ENCODE measurements at regions not wholly inside any gene's neighbourhood (a gene's known extent, or its start where the extent isn't known, plus 50 kb on each side); places are given as distances from the start of the nearest gene placed in this dataset.

DNA sequence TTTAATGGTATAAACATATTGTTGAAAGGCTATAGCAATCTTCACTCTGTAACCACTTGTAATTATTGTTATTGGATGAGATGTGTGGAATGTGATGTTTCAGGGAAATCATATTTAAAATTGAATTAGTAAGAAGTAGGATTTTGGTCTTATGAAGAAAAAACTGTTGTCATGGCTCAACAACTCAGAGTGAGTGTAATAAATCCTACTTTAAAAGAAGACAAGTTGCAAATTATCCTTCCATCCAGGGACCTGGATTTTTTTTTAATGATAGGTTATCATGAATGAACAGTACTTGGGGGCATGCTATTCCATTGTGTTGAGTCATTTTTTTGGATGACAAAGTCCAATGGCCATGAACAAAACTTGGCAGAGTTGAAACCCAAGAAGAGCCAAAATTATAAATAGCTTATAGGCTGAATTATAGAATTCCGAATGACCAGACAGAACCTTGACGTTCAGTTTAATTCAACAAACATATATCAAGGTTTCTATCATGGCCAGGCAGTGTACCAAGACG lies 625.5 kb upstream of the ZNF717 start:
- TF ChIP-seq, protein P1, sequence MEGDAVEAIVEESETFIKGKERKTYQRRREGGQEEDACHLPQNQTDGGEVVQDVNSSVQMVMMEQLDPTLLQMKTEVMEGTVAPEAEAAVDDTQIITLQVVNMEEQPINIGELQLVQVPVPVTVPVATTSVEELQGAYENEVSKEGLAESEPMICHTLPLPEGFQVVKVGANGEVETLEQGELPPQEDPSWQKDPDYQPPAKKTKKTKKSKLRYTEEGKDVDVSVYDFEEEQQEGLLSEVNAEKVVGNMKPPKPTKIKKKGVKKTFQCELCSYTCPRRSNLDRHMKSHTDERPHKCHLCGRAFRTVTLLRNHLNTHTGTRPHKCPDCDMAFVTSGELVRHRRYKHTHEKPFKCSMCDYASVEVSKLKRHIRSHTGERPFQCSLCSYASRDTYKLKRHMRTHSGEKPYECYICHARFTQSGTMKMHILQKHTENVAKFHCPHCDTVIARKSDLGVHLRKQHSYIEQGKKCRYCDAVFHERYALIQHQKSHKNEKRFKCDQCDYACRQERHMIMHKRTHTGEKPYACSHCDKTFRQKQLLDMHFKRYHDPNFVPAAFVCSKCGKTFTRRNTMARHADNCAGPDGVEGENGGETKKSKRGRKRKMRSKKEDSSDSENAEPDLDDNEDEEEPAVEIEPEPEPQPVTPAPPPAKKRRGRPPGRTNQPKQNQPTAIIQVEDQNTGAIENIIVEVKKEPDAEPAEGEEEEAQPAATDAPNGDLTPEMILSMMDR (IDR thresholded peaks at IDR 0.05): no peak
- Histone ChIP-seq H3K36me3 (no peaks in the 10 kb centered on the region), H3K27me3 (replicated peaks; ENCODE audit: insufficient read depth) (no peaks in the 10 kb centered on the region), H3K27ac (no peak overlapping the region), H3K4me1 (ENCODE audit: control insufficient read depth in 1 of 2, low read depth in 2 of 2) (no peaks in the 10 kb centered on the region), H3K9me3 (no peaks in the 10 kb centered on the region), H3K4me3 (no peak overlapping the region)
- no peak for ATAC-seq (ENCODE audit: insufficient number of reproducible peaks, low FRiP score, low read depth)
- no peak for DNase-seq (ENCODE audit: low spot score)

DNA sequence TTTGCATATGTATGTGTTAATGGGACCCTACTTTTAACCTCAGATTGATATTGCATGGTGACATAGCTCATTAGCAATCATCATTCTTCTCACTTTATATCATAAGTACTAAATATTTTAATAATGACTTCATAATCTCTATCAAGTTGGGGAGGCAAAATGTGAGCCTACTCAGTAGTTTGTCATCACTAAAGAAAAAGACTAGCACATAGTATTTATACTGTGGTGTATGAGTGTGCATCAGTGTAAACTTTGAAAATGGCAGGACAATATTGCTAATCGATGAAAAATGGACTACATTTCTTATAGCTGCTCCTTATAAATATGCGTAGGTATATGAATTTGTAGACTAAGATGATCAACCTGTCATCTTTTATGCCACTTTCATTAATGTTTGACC lies 624.5 kb upstream of the ROBO2 start:
- TF ChIP-seq, protein P1 (IDR thresholded peaks at IDR 0.05): no peak
- H3K9me3 ChIP-seq: no peaks in the 10 kb centered on the region
- H3K27ac ChIP-seq: no peak overlapping the region
- DNase-seq (ENCODE audit: low spot score): no peak
- no peak overlapping the region for H3K4me3 ChIP-seq
- H3K27me3 ChIP-seq (replicated peaks; ENCODE audit: insufficient read depth): no peaks in the 10 kb centered on the region
- ATAC-seq (ENCODE audit: insufficient number of reproducible peaks, low FRiP score, low read depth): no peak
- H3K36me3 ChIP-seq: no peaks in the 10 kb centered on the region
- no peaks in the 10 kb centered on the region for H3K4me1 ChIP-seq (ENCODE audit: control insufficient read depth in 1 of 2, low read depth in 2 of 2)

DNA sequence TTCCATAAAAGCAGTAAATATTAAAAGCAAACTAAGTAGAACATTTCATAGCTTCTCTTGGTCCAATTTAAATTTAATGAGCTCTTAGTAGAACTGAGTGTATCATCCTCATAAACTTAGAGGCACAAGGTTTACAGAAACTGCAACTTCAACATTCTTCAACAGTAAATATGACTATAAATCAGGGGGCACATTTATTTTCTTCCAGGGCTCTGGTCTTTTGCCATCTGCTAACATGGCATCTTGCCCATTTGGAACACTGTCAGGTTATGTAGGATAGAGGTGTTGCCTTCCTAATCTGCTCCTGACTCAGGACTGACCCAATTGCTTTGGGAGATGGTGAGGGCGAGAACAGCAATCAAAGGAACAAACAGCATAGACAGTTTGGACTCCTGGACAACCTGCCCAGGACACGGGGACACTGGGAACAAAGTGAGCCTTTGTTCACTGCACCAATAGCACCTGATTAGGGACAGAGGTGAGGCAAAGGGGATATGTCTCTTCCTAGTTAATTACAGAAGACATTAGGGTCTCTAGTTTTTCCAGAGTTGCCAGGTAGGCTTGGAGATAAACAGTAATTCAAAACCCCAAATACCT lies 610.2 kb upstream of the ROBO2 start:
- no peaks in the 10 kb centered on the region for H3K9me3 ChIP-seq
- TF ChIP-seq, protein P1 (IDR thresholded peaks at IDR 0.05): no peak

DNA sequence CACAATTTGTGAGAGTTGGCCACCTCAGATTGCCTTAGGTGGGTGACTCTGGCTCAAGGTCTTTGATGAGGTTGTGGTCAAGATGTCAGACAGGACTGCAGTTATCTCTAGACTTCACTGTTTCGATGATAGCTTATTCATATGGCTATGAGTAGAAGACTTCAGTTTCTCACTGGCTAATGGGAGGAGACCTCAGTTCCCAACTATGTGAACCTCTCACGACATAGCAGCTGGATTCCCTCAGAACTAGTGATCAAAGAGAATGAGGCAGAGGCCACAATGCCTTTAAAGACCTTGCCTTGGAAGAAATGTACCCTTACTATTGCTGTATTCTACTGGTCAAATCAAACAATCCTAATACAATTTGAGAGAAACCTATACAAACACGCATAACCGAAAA lies 607.5 kb upstream of the ROBO2 start:
- H3K27ac ChIP-seq: no peak overlapping the region
- no peaks in the 10 kb centered on the region for H3K4me1 ChIP-seq (ENCODE audit: control insufficient read depth in 1 of 2, low read depth in 2 of 2)
- no peaks in the 10 kb centered on the region for H3K9me3 ChIP-seq
- DNase-seq (ENCODE audit: low spot score): no peak
- TF ChIP-seq, protein P1 (IDR thresholded peaks at IDR 0.05): no peak
- H3K36me3 ChIP-seq: no peaks in the 10 kb centered on the region
- H3K4me3 ChIP-seq: no peak overlapping the region
- no peak for ATAC-seq (ENCODE audit: insufficient number of reproducible peaks, low FRiP score, low read depth)
- no peaks in the 10 kb centered on the region for H3K27me3 ChIP-seq (replicated peaks; ENCODE audit: insufficient read depth)

More for the DNA sequence above, 610.2 kb upstream of the ROBO2 start:
- Histone ChIP-seq H3K4me1 (ENCODE audit: control insufficient read depth in 1 of 2, low read depth in 2 of 2) (no peaks in the 10 kb centered on the region), H3K4me3 (no peak overlapping the region), H3K27me3 (replicated peaks; ENCODE audit: insufficient read depth) (no peaks in the 10 kb centered on the region), H3K36me3 (no peaks in the 10 kb centered on the region), H3K27ac (no peak overlapping the region)
- no peak for ATAC-seq (ENCODE audit: insufficient number of reproducible peaks, low FRiP score, low read depth)
- DNase-seq (ENCODE audit: low spot score): no peak

DNA sequence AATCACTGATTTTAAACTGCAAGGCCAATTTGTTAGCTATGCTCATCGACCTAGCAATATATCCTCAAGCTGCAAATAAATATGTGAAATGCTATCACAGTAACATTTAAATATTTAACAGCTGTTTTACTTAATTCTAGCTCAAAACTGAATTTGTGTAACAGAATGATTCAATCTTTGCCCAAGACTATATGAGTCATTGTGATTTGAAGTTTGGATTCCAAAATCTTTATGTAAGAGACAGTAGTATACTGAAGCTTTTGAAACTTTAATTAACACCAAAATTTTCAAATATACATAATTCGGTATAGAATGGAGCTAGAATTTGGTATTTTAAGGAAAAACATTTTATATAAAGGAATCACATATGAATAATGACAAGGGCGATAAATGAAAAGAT lies 603.0 kb upstream of the ROBO2 start:
- TF ChIP-seq, protein P1 (IDR thresholded peaks at IDR 0.05): no peak

More for the DNA sequence above, 603.0 kb upstream of the ROBO2 start:
- no peak for ATAC-seq (ENCODE audit: insufficient number of reproducible peaks, low FRiP score, low read depth)
- H3K27me3 ChIP-seq (replicated peaks; ENCODE audit: insufficient read depth): no peaks in the 10 kb centered on the region
- DNase-seq (ENCODE audit: low spot score): no peak
- no peak overlapping the region for H3K4me3 ChIP-seq
- H3K9me3 ChIP-seq: no peaks in the 10 kb centered on the region
- no peak overlapping the region for H3K27ac ChIP-seq
- H3K4me1 ChIP-seq (ENCODE audit: control insufficient read depth in 1 of 2, low read depth in 2 of 2): no peaks in the 10 kb centered on the region
- H3K36me3 ChIP-seq: no peaks in the 10 kb centered on the region

Measured in thoracic aorta (tissue), 2 donors.